ENCODE measurements at regions not wholly inside any gene's neighbourhood (a gene's known extent, or its start where the extent isn't known, plus 50 kb on each side); places are given as distances from the start of the nearest gene placed in this dataset.

DNA sequence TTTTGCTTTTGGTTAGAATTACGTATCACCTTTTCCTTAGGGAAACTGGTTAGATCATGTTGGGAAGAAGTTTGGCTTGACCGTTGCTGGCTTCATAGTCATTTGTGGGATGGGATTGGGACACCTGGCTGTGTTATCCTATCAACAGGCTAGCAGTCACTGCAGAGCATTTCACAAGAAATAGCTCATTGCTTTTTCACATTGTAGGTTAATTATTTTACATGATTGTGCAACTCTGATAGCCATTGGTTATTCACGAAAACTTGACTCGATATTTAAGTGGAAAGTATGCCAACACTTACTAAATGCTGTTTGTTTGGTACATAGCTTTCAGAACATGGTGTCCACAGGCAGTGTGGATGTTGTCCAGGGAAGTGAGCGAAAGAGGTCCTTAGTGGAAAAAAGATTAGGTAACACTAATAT is 89.4 kb downstream of the NKX2-1 start:
- TF ChIP-seq, protein P1, sequence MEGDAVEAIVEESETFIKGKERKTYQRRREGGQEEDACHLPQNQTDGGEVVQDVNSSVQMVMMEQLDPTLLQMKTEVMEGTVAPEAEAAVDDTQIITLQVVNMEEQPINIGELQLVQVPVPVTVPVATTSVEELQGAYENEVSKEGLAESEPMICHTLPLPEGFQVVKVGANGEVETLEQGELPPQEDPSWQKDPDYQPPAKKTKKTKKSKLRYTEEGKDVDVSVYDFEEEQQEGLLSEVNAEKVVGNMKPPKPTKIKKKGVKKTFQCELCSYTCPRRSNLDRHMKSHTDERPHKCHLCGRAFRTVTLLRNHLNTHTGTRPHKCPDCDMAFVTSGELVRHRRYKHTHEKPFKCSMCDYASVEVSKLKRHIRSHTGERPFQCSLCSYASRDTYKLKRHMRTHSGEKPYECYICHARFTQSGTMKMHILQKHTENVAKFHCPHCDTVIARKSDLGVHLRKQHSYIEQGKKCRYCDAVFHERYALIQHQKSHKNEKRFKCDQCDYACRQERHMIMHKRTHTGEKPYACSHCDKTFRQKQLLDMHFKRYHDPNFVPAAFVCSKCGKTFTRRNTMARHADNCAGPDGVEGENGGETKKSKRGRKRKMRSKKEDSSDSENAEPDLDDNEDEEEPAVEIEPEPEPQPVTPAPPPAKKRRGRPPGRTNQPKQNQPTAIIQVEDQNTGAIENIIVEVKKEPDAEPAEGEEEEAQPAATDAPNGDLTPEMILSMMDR (IDR thresholded peaks at IDR 0.05; ENCODE audit: borderline replicate concordance, extremely low read depth, low read length, poor library complexity, severe bottlenecking) = no peak
- TF ChIP-seq EZH2 (IDR thresholded peaks at IDR 0.05; ENCODE audit: borderline replicate concordance, low read depth, low read length, severe bottlenecking) = no peak

Measured in DND-41 (cell line).